ENCODE measurements at regions not wholly inside any gene's neighbourhood (a gene's known extent, or its start where the extent isn't known, plus 50 kb on each side); places are given as distances from the start of the nearest gene placed in this dataset.

- no peak for DNase-seq (ENCODE audit: low spot score)
- no peaks in the 10 kb centered on the region for H3K27me3 ChIP-seq
- no peak for TF ChIP-seq CTCF (IDR thresholded peaks at IDR 0.05)
Measured at GRCh38 chr22:48678171-48679135, 1149.2 kb downstream of the BRD1 start.

GRCh38 chr22:48677621-48678020, 1150.1 kb downstream of the BRD1 start:
- Histone ChIP-seq H3K4me3 (no peak overlapping the region), H3K4me1 (no peaks in the 10 kb centered on the region), H3K27ac (no peak overlapping the region), H3K27me3 (no peaks in the 10 kb centered on the region), H3K36me3 (no peaks in the 10 kb centered on the region), H3K9me3 (peaks cover 0 to 8% of the 10 kb centered on the region in 2 donors)
- no peak for TF ChIP-seq CTCF (IDR thresholded peaks at IDR 0.05)
- DNase-seq (ENCODE audit: low spot score) = no peak

More at GRCh38 chr22:48678171-48679135, 1149.2 kb downstream of the BRD1 start:
- Histone ChIP-seq H3K27ac (no peak overlapping the region), H3K36me3 (no peaks in the 10 kb centered on the region), H3K4me1 (no peaks in the 10 kb centered on the region), H3K9me3 (no peaks in the 10 kb centered on the region), H3K4me3 (no peak overlapping the region)

- peaks cover 0 to 13% of the 10 kb centered on the region in 2 donors for H3K9me3 ChIP-seq
- TF ChIP-seq CTCF (IDR thresholded peaks at IDR 0.05) = no peak
- H3K27me3 ChIP-seq = no peaks in the 10 kb centered on the region
- no peak overlapping the region for H3K4me3 ChIP-seq
- H3K4me1 ChIP-seq = no peaks in the 10 kb centered on the region
- H3K36me3 ChIP-seq = no peaks in the 10 kb centered on the region
- no peak for DNase-seq (ENCODE audit: low spot score)
- H3K27ac ChIP-seq = no peak overlapping the region
Measured at GRCh38 chr22:48677168-48677520, 1150.5 kb downstream of the BRD1 start.

GRCh38 chr22:48676266-48677167, 1151.2 kb downstream of the BRD1 start:
- H3K27ac ChIP-seq = no peak overlapping the region
- H3K27me3 ChIP-seq = no peaks in the 10 kb centered on the region
- H3K4me1 ChIP-seq = no peaks in the 10 kb centered on the region
- no peak overlapping the region for H3K4me3 ChIP-seq
- no peaks in the 10 kb centered on the region for H3K36me3 ChIP-seq
- H3K9me3 ChIP-seq = peaks cover 0 to 19% of the 10 kb centered on the region in 2 donors
- no peak for TF ChIP-seq CTCF (IDR thresholded peaks at IDR 0.05)
- DNase-seq (ENCODE audit: low spot score) = no peak

GRCh38 chr22:48675830-48676145, 1151.9 kb downstream of the BRD1 start:
- no peaks in the 10 kb centered on the region for H3K4me1 ChIP-seq
- H3K9me3 ChIP-seq = peaks cover 0 to 21% of the 10 kb centered on the region in 2 donors
- no peak for TF ChIP-seq CTCF (IDR thresholded peaks at IDR 0.05)
- H3K4me3 ChIP-seq = no peak overlapping the region
- H3K27me3 ChIP-seq = no peaks in the 10 kb centered on the region
- no peak overlapping the region for H3K27ac ChIP-seq
- no peaks in the 10 kb centered on the region for H3K36me3 ChIP-seq
- DNase-seq (ENCODE audit: low spot score) = no peak

Measured in right atrium auricular region (tissue), 2 donors.